GM12878 (cell line): ENCODE measurements at regions not wholly inside any gene's neighbourhood (a gene's known extent, or its start where the extent isn't known, plus 50 kb on each side); places are given as distances from the start of the nearest gene placed in this dataset.
"Not testable (repeated sequence)": the region's sequence is repeated elsewhere in the genome, so short reads cannot be mapped to it uniquely, and the experiment has no call there.

Source experiments
- ATAC-seq: fragments of 200-7000 bp; cut with Tn5 transposase; 3 replicates; pipeline ENCODE4 v1.9.1; 2020; ENCODE audit warnings: mild to moderate bottlenecking, moderate library complexity
- BruUV-seq: library from RNA; stranded (reverse); fragments of 400-500 nt; replicated peaks from 2 replicates; lab custom pipeline; 2021; lab: Mats Ljungman, UMichigan
- CTCF ChIA-PET: fragments of 300-600 bp; sonication (Branson Sonifier 250); formaldehyde crosslinking; extraction: SDS; loops from one replicate; lab custom pipeline; 2021; ENCODE audit warnings: inconsistent platforms; lab: Yijun Ruan, JAX
- POLR2A ChIA-PET: fragments of 350-600 bp; formaldehyde crosslinking; extraction: SDS; loops from one replicate; lab custom pipeline; 2021; ENCODE audit warnings: inconsistent platforms; lab: Charles Lee
- RAD21 ChIA-PET: fragments of 300-600 bp; sonication (Branson Sonifier 250); formaldehyde crosslinking; loops from one replicate; lab custom pipeline; 2023; ENCODE audit warnings: antibody characterized with exemption; ENCODE audit not compliant: unreplicated experiment; lab: Charles Lee
- SMC1A ChIA-PET: fragments of 300-600 bp; sonication (Branson Sonifier 250); formaldehyde crosslinking; loops from one replicate; lab custom pipeline; 2023; ENCODE audit not compliant: unreplicated experiment, uncharacterized antibody; lab: Charles Lee
- DNase-seq: peaks from one replicate; pipeline ENCODE4 v3.0.0-alpha.2; 2011; ENCODE audit warnings: low read depth, low spot score
- FAIRE-seq: peaks from 3 replicates; lab custom pipeline; 2011; peaks lifted over from hg19 to GRCh38; lab: Jason Lieb, UNC
- H2AFZ ChIP-seq: 2 replicates; pipeline ENCODE4 v1.6.0; 2011; ENCODE audit warnings: low read depth, low read length, control low read depth; ENCODE audit not compliant: control insufficient read depth
- H3K27ac ChIP-seq: 2 replicates; pipeline ENCODE4 v1.5.1; 2011; ENCODE audit warnings: control low read depth; ENCODE audit not compliant: control insufficient read depth, insufficient read depth
- H3K27me3 ChIP-seq, 2 experiments: replicated peaks in 1 of 2; 2 replicates each; pipeline versions ENCODE4 v1.6.0 to v1.6.1; 2011; ENCODE audit warnings: low read length in 1 of 2; ENCODE audit not compliant: control insufficient read depth in 2 of 2, insufficient read depth in 2 of 2
- H3K36me3 ChIP-seq, 2 experiments: 2 replicates each; pipeline ENCODE4 v1.5.1; 2011; ENCODE audit warnings: low read length in 1 of 2; ENCODE audit not compliant: control insufficient read depth in 2 of 2, insufficient read depth in 2 of 2
- H3K4me1 ChIP-seq: 2 replicates; pipeline ENCODE4 v1.6.1; 2011; ENCODE audit warnings: mild to moderate bottlenecking, low read length, moderate library complexity, mixed read lengths; ENCODE audit not compliant: control insufficient read depth, insufficient read depth
- H3K4me2 ChIP-seq: 2 replicates; pipeline ENCODE4 v1.6.0; 2011; ENCODE audit warnings: control low read depth; ENCODE audit not compliant: control insufficient read depth, insufficient read depth
- H3K4me3 ChIP-seq: fragments of 200-600 bp; sonication (generic); 2 replicates; pipeline ENCODE4 v1.5.1; 2016
- H3K79me2 ChIP-seq: 2 replicates; pipeline ENCODE4 v1.6.0; 2011; ENCODE audit warnings: low read length; ENCODE audit not compliant: control insufficient read depth, insufficient read depth
- H3K9ac ChIP-seq: 2 replicates; pipeline ENCODE4 v1.8.0; 2011; ENCODE audit warnings: low read length, control low read depth, mixed read lengths; ENCODE audit not compliant: control insufficient read depth, insufficient read depth
- H3K9me3 ChIP-seq: replicated peaks from 3 replicates; pipeline ENCODE4 v1.5.1; 2011; ENCODE audit warnings: mild to moderate bottlenecking, low read length; ENCODE audit not compliant: control insufficient read depth, insufficient read depth
- H4K20me1 ChIP-seq: 2 replicates; pipeline ENCODE4 v1.6.0; 2011; ENCODE audit not compliant: control insufficient read depth, insufficient read depth
- WGBS: methylation state at CpG from one replicate; pipeline ENCODE4 v1.1.6; 2016; ENCODE audit warnings: low lambda C conversion rate; ENCODE audit not compliant: insufficient replicate concordance, insufficient coverage; ENCODE audit errors: missing lambda C conversion rate; 5-methylcytosine and 5-hydroxymethylcytosine counted together
- in situ Hi-C: fragments of 300-500 bp; cut with MboI; formaldehyde crosslinking; loops from 9 replicates; pipeline ENCODE4 v1.14.3; 2018; ENCODE audit warnings: mixed read lengths
- intact Hi-C: fragments of 100-400 bp; cut with micrococcal nuclease; formaldehyde crosslinking; loops from one replicate; pipeline ENCODE4 v1.14.2; 2022; ENCODE audit not compliant: unreplicated experiment

DNA sequence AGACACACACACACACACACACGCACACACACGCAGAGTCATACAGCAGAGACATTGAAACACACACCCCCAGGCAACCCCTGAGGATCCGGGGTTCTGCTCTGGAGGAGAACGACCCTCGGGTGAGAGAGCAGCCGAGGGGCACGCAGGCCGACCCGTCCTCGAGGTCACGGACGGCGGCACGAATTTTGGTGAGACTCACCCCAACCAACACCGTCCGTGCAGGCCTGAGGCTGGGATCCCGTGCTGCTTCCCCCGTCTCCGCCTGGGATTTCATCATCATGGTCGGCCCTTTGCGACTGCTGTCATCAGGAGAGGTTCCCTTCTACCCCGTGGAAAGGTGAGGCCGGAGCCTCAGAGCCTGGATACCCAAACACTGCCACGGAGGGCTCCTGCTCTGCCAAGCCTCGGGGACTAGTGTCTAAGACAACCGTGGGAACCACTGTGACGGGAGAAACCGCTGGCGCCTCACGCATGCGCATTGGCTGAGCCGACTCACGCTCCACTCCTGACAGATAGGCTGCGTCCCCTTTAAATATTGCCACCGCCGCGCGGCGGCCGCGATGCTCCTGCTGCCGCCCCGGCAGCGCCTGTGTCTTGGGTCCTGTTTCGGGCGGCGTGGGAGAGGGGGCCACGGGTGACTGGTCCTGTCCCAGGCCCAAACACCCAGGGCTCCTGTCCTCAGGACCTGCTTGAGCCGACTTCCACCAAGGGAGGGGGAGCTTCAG, 699.1 kb upstream of the TPTE start:
- DNase-seq, CTCF ChIA-PET, FAIRE-seq, H3K4me2 ChIP-seq, POLR2A ChIA-PET, H3K27ac ChIP-seq, H2AFZ ChIP-seq, H3K4me3 ChIP-seq, ATAC-seq, H3K79me2 ChIP-seq, H3K4me1 ChIP-seq, RAD21 ChIA-PET, H3K36me3 ChIP-seq, H3K27me3 ChIP-seq, H3K9ac ChIP-seq, H4K20me1 ChIP-seq, intact Hi-C loops, BruUV-seq, SMC1A ChIA-PET, H3K9me3 ChIP-seq, in situ Hi-C loops: not testable (repeated sequence)
- WGBS, result 75% methylated on average over 13 of the region's 49 CpGs

DNA sequence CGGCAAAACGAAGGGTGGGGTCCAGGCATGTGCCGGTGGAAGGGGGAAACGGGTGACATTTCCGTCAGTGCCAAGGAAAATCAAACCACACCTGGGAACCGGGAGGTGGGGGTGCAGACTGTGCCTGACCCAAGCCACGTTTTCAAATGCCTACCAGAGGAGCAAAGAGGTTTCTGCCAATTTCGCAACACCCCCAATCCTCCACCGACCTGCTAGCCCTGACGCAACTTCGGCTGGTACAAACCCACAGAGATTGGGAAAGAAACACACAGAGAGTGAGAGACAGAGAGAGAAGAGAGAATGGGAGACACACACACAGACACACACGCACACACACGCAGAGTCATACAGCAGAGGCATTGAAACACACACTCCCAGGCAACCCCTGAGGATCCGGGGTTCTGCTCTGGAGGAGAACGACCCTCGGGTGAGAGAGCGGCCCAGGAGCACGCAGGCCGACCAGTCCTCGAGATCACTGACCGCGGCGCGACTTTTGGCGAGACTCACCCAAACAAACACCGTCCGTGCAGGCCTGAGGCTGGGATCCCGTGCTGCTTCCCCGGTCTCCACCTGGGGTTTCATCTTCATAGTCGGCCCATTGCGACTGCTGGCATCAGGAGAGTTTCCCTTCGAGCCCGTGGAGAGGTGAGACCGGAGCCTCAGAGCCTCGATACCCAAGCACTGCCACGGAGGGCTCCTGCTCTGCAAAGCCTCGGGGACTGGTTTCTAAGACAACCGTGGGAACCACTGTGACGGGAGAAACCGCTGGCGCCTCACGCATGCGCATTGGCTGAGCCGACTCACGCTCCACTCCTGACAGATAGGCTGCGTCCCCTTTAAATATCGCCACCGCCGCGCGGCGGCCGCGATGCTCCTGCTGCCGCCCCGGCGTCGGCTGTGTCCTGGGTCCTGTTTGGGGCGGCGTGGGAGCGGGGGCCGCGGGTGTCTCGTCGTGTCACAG, 697.9 kb upstream of the TPTE start:
- ATAC-seq, H3K9me3 ChIP-seq, H4K20me1 ChIP-seq, H3K79me2 ChIP-seq, DNase-seq, H3K36me3 ChIP-seq, RAD21 ChIA-PET, FAIRE-seq, intact Hi-C loops, H3K27ac ChIP-seq, H3K4me2 ChIP-seq, in situ Hi-C loops, SMC1A ChIA-PET, H2AFZ ChIP-seq, H3K4me3 ChIP-seq, POLR2A ChIA-PET, H3K9ac ChIP-seq, CTCF ChIA-PET, H3K27me3 ChIP-seq, H3K4me1 ChIP-seq, BruUV-seq: not testable (repeated sequence)
- WGBS, result 73% methylated on average over 44 of the region's 65 CpGs

DNA sequence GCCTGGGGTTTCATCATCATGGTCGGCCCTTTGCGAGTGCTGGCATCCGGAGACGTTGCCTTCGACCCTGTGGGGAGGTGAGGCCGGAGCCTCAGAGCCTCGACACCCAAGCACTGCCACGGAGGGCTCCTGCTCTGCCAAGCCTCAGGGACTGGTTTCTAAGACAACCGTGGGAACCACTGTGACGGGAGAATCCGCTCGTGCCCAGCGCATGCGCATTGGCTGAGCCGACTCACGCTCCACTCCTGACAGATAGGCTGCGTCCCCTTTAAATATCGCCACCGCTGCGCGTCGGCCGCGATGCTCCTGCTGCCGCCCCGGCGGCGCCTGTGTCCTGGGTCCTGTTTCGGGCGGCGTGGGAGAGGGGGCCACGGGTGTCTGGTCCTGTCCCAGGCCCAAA, 690.6 kb upstream of the TPTE start:
- H3K4me2 ChIP-seq, SMC1A ChIA-PET, DNase-seq, POLR2A ChIA-PET, H3K79me2 ChIP-seq, H2AFZ ChIP-seq, RAD21 ChIA-PET, H3K4me1 ChIP-seq, H3K9ac ChIP-seq, H3K9me3 ChIP-seq, H3K36me3 ChIP-seq, H3K27me3 ChIP-seq, BruUV-seq, H4K20me1 ChIP-seq, ATAC-seq, in situ Hi-C loops, H3K4me3 ChIP-seq, H3K27ac ChIP-seq, CTCF ChIA-PET, intact Hi-C loops, FAIRE-seq: not testable (repeated sequence)
- no CpG with 5 or more reads among the region's 32 CpGs for WGBS

DNA sequence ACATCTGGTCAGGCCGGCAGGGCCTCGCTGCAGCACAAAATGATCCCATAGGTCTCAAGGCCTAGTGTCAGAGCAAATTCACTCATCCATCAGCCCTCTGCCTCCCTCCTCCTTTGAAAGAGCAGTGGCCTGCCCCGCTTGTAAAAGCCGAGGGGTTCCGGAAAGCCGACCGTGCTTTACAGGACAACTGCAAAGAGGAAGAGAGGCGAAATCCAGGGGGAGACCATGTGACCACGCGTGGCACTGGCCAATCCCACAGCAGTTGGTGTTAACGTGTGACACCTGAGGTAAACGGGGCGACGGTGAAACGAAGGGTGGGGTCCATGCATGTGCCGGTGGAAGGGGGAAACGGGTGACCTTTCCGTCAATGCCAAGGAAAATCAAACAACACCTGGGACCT, 688.6 kb upstream of the TPTE start:
- H3K9me3 ChIP-seq, intact Hi-C loops, H3K4me1 ChIP-seq, in situ Hi-C loops, BruUV-seq, H3K4me3 ChIP-seq, H3K27ac ChIP-seq, H3K27me3 ChIP-seq, H3K4me2 ChIP-seq, H3K9ac ChIP-seq, SMC1A ChIA-PET, RAD21 ChIA-PET, POLR2A ChIA-PET, H2AFZ ChIP-seq, ATAC-seq, DNase-seq, H4K20me1 ChIP-seq, CTCF ChIA-PET, FAIRE-seq, H3K79me2 ChIP-seq, H3K36me3 ChIP-seq: not testable (repeated sequence)
- 74% methylated on average over 13 of the region's 18 CpGs for WGBS
